GM18861 (cell line): ENCODE measurements at regions not wholly inside any gene's neighbourhood (a gene's known extent, or its start where the extent isn't known, plus 50 kb on each side); places are given as distances from the start of the nearest gene placed in this dataset.

Experiments used
- ATAC-seq: cut with Tn5 transposase; IDR thresholded peaks from one replicate; pipeline ENCODE4 v1.9.1; 2021; ENCODE audit not compliant: unreplicated experiment

- ATAC-seq = no peak
These were observed 160.5 kb downstream of the KLF13 start for GRCh38 chr15:31486906-31487695.

DNA sequence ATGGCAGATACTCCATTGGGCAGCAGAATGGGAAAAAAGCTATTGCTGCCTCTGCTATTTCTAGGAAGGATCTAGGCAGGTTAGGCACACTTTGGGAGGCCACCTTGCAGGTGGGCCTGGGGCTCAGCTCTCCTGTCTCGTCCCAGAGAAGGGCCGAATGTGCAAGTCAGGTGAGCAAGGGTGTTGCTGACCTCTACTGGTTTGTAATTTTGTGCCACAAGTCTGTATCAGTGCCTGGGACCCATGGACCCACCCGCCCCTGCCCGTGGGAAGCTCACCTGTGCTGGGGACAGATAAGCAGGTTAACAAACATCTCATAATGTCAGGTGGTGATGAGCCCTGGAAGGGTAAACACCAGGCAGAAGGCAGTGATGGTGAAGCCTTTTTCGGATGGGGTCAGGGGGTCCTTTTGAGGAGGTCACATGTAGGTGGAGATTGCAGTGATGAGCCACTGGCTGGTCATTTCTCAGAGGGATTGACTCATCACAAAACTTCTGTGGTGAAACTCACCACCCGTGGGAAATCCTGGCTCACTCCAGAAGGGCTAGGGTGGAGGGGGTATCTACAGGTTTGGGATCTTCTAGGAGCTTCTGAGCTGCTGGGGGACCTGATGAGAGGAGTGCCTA lies 161.3 kb downstream of the KLF13 start:
- peak; percentile 37 for ATAC-seq

- ATAC-seq = peak; percentile 46
These were observed 162.0 kb downstream of the KLF13 start for GRCh38 chr15:31488437-31489204.

DNA sequence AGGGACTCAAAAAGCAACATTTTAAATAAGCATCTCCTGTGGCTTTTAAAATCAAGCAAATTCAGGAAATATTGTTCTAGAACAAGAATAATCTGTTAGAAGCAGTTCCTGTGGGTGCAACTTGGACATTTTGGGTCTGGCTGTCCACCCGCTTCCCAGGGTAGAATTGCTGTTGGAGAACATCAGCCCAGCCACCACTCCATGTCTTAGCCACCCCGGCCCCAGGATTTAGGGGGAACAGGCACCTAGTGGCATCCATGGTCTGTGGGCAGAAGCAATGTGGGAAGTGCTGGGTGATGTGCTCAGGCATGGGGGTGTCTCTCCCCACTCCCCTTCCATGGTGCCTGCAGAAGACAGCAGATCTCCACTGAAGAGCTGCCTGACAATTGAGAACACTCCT lies 162.6 kb downstream of the KLF13 start:
- ATAC-seq = no peak

- no peak for ATAC-seq
These were observed 163.4 kb downstream of the KLF13 start for GRCh38 chr15:31489801-31490646.

DNA sequence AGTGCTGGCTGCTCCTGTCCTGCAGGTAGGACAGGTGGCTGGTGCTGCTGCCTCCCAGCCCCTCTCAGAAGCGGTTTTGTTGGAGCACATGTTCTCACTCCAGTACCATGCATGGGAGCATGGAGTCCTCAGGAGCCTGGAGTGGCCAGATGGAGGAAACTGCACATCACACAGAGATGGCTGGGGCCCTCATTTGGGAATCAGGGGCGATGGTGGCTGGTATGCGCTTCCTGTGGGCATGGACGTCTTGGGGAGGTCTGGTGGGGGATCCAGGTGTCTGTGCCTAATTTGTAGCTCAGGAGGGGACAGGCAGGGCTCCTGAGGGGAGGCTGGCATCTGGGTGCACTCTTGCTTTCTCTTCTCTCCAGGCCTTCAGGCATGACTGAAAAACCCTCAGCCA lies 168.2 kb downstream of the KLF13 start:
- no peak for ATAC-seq

DNA sequence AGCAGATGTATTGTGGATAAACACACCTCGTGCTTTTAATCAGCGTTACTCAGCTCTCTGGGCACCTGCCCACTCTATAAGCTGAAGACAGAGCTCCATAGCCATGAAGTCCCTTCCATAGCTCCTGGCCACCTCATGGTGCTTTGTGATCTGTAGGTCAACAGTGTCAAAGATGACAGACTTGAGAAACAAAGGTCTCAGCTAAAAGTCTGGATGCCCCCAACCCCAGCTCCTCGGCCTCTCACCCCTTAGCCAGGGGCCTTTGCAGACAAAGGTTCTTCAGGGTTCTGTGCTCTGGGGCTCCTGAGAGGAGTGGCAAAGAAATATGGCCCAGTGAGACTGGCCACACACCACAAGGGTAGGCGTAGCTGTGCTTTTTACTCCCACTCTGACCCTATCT lies 168.6 kb downstream of the KLF13 start:
- no peak for ATAC-seq

- ATAC-seq = no peak
These were observed 171.2 kb downstream of the KLF13 start for GRCh38 chr15:31497838-31498237.

GRCh38 chr15:31498329-31498728 lies 171.7 kb downstream of the KLF13 start:
- ATAC-seq = no peak

- no peak for ATAC-seq
These were observed 172.1 kb downstream of the KLF13 start for GRCh38 chr15:31498756-31499155.

DNA sequence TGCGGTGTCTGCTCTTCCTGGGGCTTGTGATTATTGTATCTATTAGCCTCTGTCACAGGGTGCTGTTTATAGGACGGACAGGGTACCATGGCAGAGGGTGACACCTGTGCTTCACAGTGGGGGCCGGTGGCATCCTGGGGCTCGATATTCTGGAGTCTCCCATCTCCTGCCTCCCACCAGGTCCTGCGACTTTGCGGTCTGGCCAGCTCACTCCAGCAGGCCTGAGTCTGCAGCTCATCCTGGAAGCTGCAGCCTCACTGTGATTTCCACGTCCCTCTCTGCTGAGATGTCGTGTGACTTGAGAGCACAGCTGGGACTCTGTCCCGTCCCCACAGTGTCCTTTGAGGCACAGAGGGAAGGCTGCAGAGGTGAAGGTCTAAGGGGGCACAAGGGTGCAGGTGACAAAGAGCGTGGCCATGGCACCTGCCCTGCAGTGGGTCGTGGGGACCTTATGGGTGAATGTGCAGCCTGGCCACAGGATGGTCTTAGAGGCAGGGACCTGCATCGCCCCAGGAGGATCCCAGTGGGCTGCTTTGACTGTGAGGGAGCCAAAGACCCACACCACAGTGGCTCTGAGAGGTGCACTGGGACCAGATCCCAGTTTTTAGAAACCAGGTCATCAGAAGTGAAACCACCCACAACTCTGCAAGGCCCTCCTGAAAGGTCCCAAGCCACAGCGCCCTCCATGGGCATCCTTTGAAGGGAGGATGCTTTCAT lies 172.8 kb downstream of the KLF13 start:
- no peak for ATAC-seq

DNA sequence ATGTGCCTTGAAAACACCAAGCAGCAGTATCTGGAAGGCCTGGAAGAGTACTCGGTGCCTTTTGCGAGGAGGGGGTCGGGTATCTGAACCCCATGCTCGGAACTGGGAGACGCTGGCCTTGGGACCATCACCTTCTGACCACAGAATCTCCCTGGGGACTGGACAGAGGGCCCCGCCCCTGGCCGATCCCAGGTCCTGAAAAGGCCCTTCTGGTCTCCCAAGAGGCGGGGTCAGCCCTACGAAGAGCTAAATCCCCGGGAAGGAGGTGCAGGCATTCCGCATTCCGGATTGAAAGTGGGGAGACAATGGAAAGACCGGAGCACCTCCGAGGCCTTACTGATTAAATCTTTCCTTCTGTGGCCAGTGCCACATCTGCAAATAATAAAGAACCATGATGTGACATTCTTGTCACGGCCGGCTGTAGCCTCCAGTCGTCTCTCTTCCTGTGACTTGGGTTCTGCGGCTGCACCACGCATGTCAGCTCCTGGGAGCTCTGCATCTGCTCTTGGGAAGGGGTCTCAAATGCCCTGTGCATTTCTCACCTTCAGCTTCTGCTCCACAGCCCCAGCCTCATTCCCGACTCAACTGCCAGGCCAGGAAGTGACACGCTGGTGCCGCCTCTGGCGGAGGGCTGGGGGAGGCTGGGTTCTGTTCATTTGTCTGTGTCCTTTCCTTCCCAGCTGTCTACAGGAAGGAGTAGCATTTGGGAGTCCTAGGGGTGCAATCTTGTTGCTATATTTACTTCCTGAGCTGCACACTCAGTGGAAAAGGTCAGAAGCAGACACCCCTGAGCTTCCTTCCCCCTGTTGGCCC lies 173.5 kb downstream of the KLF13 start:
- ATAC-seq = no peak

DNA sequence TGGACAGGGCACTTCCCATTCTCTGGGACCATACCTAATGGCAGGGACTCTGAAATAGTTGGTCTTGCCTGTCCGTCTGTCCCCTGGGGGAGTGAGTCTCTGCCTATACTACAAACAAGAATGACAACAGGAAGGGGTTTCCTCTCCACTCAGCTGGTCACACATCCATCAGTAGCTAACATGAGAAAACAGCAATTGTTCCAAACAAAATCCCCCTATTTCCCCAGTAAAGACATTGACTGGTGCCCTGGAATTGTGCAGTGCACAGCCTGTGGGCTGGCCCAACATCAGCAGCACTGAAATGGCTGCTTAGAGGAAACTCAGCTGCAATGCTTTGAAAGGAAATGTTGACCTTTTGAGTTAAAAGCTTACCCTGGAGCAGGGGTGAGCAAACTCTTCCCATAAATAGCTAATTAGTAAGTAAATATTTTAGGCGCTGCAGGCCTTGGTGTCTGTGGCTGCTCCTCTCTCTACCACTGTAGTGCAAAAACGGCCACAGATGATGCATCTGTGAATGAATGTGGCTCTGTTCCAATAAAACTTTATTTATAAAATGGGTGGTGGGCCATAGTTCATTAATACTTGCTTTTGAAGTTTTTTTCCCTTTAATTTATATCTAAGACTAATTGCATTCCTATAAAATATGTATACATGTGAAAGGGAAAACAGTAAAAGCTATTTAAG lies 174.3 kb downstream of the KLF13 start:
- ATAC-seq = no peak

GRCh38 chr15:31501536-31502157 lies 175.0 kb downstream of the KLF13 start:
- no peak for ATAC-seq

DNA sequence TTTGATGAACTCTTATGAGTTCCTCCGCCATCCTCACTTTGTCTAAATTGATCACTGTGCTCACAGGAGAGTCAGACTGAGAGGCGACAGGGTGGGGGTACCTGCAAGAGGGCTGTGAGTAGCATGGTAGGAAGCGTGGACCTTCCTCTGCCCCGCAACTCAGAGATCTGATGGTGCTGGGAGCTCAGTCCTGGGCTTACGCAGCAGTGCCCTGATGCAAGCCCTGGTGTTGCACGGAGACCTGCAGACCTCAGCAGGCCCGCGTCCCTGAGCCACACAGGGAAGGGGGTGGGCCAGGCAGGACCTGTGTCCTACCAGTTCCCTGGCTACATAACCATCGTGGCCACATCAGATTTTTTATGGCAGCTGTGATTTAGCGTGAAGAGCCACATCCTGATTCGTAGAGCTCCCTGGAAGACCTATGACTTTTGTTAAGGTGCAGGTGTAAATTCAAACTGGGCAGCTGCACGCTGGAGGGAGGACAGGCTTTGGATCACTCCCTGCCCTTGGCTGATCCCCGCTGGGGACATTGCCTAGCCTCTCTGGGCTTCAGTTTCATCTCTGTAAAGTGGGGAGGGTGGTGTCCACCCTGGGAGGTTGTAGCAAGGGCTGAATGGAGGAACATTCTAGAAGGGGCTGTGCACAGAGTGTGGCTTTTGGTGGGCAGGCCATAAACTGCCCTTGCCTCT lies 176.1 kb downstream of the KLF13 start:
- no peak for ATAC-seq

- ATAC-seq = no peak
These were observed 176.6 kb downstream of the KLF13 start for GRCh38 chr15:31503256-31503655.

DNA sequence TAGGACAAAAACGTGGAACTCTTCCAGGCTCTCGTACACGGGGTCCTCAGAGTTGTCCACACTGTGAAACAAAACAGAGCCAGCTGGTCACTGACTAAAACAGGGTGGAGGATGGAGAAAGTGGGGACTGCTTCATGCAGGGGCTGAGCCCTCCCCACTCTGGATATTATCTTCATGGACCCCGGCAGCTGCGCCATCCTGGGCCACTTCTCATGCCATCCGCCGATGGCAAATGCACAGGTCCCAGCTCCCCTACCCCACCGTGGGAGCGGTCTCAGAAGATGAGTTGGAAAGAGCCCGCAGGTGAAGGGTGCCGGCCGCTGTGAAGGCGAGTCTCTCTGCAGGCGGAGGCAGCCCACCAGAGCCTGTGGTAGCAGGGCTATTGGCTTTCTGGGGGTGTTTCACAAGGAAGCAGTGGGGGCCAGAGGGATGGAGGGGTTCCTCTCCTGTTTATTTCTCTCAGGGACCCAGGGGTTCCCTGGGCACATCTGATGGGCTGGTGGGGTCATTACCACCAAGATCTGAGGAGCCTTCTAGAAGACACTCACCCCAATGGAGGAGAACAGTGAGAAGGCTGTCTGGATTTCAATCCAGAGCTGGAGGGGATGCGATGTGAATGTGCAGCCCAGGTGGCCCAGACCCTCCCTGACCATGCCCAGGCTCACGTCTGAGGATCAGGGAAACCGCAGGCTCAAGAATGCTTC lies 177.3 kb downstream of the KLF13 start:
- ATAC-seq = no peak
